ENCODE measurements at regions not wholly inside any gene's neighbourhood (a gene's known extent, or its start where the extent isn't known, plus 50 kb on each side); places are given as distances from the start of the nearest gene placed in this dataset.

DNA sequence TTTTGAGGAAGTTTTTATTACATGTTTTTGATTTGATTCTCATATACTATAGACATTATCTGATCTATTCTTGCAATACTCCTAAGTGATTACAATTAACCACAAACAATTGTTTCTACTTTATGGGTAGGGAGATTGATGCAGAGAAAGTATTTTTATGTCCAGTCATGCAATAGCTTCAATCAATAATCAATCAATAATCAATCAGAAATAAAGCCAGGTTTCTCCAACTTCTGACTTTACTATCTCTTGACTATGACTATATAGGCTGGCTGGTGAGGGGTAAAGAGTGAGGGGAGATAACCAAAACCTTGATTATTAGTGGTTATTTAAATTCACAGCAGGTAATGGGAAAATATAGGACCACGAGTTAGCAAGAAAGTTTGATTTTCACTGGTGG is 85.9 kb downstream of the HPGD start:
- H3K4me1 ChIP-seq (ENCODE audit: insufficient read depth, low read length, poor library complexity, severe bottlenecking), result peaks cover 3% of the 10 kb centered on the region
- no peaks in the 10 kb centered on the region for H3F3A ChIP-seq (ENCODE audit: low read depth)
- H3K79me2 ChIP-seq (ENCODE audit: insufficient read depth, low read length), result no peaks in the 10 kb centered on the region
- no peaks in the 10 kb centered on the region for H3K9me2 ChIP-seq (replicated peaks; ENCODE audit: low read depth, low read length)
- H3K27me3 ChIP-seq (ENCODE audit: insufficient read depth, low read length, poor library complexity, severe bottlenecking), result no peaks in the 10 kb centered on the region
- H3K36me3 ChIP-seq (ENCODE audit: insufficient read depth, low read length), result no peaks in the 10 kb centered on the region
- H3K9me3 ChIP-seq (ENCODE audit: insufficient read depth, low read depth, low read length), result peaks cover 3% of the 10 kb centered on the region; the same call in 1 of the 2 replicates
- H3K4me3 ChIP-seq (ENCODE audit: low read length, poor library complexity, severe bottlenecking), result no peak overlapping the region
- H3K9ac ChIP-seq (ENCODE audit: low read depth, low read length, poor library complexity, severe bottlenecking), result no peak overlapping the region
- H2AFZ ChIP-seq (ENCODE audit: low read length), result no peak overlapping the region
- TF ChIP-seq CTCF (conservative IDR thresholded peaks at IDR 0.05; ENCODE audit: low read length) (no peak), EZH2phosphoT487 (IDR thresholded peaks at IDR 0.05; ENCODE audit: borderline replicate concordance) (no peak)
- H4K20me1 ChIP-seq (ENCODE audit: insufficient read depth, low read length, poor library complexity, severe bottlenecking), result no peaks in the 10 kb centered on the region
- no peak overlapping the region for H3K4me2 ChIP-seq (ENCODE audit: low read depth, low read length, poor library complexity, severe bottlenecking)

DNA sequence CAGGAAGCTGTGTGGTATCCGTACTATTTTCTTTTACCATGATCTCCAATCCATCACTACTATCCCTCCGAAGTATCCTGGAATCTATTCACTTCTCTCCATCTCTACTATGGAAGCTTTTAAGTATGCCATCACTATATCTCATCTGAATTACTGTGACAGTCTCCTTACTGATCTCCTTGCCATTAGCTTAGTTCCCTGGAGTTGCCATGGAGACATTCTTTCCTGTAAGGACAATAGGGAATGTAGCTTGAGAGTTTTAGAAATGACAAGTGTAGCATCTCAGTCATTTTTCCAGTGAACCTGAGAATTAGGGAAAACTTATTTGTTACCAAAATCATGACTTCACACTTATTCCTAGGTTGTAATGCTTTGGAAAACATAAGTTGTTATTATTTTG is 86.3 kb downstream of the HPGD start:
- H3K4me2 ChIP-seq (ENCODE audit: low read depth, low read length, poor library complexity, severe bottlenecking), result no peak overlapping the region
- no peak overlapping the region for H3K9ac ChIP-seq (ENCODE audit: low read depth, low read length, poor library complexity, severe bottlenecking)
- H4K20me1 ChIP-seq (ENCODE audit: insufficient read depth, low read length, poor library complexity, severe bottlenecking), result no peaks in the 10 kb centered on the region
- TF ChIP-seq CTCF (conservative IDR thresholded peaks at IDR 0.05; ENCODE audit: low read length) (no peak), EZH2phosphoT487 (IDR thresholded peaks at IDR 0.05; ENCODE audit: borderline replicate concordance) (no peak)
- peaks cover 3% of the 10 kb centered on the region for H3K4me1 ChIP-seq (ENCODE audit: insufficient read depth, low read length, poor library complexity, severe bottlenecking)
- peaks cover 3% of the 10 kb centered on the region; the same call in 1 of the 2 replicates for H3K9me3 ChIP-seq (ENCODE audit: insufficient read depth, low read depth, low read length)
- H3F3A ChIP-seq (ENCODE audit: low read depth), result no peaks in the 10 kb centered on the region
- H3K36me3 ChIP-seq (ENCODE audit: insufficient read depth, low read length), result no peaks in the 10 kb centered on the region
- no peaks in the 10 kb centered on the region for H3K9me2 ChIP-seq (replicated peaks; ENCODE audit: low read depth, low read length)
- no peak overlapping the region for H2AFZ ChIP-seq (ENCODE audit: low read length)
- no peak overlapping the region for H3K4me3 ChIP-seq (ENCODE audit: low read length, poor library complexity, severe bottlenecking)
- no peaks in the 10 kb centered on the region for H3K27me3 ChIP-seq (ENCODE audit: insufficient read depth, low read length, poor library complexity, severe bottlenecking)
- H3K79me2 ChIP-seq (ENCODE audit: insufficient read depth, low read length), result no peaks in the 10 kb centered on the region

DNA sequence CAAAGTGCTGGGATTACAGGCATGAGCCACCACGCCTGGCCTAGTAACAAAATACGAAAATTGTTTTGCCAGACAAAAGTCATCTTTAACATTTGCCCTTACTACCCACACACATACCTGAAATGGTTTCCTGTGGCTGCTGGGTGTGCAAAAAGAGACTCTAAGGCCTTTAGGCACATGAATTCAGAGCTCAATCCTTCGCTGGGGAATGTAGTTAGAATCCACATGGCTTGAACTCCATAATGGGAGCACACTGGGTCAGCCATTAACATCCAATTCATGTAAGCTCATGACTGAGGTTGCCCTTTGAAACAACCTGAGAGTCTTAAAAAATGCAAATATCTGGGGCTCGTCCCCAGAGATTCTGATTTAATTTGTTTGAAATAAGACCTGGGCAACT is 87.8 kb downstream of the HPGD start:
- no peaks in the 10 kb centered on the region for H3K36me3 ChIP-seq (ENCODE audit: insufficient read depth, low read length)
- no peaks in the 10 kb centered on the region for H4K20me1 ChIP-seq (ENCODE audit: insufficient read depth, low read length, poor library complexity, severe bottlenecking)
- no peak overlapping the region for H3K4me3 ChIP-seq (ENCODE audit: low read length, poor library complexity, severe bottlenecking)
- peaks cover 4% of the 10 kb centered on the region for H3K4me1 ChIP-seq (ENCODE audit: insufficient read depth, low read length, poor library complexity, severe bottlenecking)
- no peak for TF ChIP-seq CTCF (conservative IDR thresholded peaks at IDR 0.05; ENCODE audit: low read length)
- TF ChIP-seq EZH2phosphoT487 (IDR thresholded peaks at IDR 0.05; ENCODE audit: borderline replicate concordance), result no peak
- peaks cover 3% of the 10 kb centered on the region; the same call in 1 of the 2 replicates for H3K9me3 ChIP-seq (ENCODE audit: insufficient read depth, low read depth, low read length)
- H3K9ac ChIP-seq (ENCODE audit: low read depth, low read length, poor library complexity, severe bottlenecking), result no peak overlapping the region
- no peak overlapping the region for H3K4me2 ChIP-seq (ENCODE audit: low read depth, low read length, poor library complexity, severe bottlenecking)
- H3K9me2 ChIP-seq (replicated peaks; ENCODE audit: low read depth, low read length), result no peaks in the 10 kb centered on the region
- no peaks in the 10 kb centered on the region for H3F3A ChIP-seq (ENCODE audit: low read depth)
- no peaks in the 10 kb centered on the region for H3K79me2 ChIP-seq (ENCODE audit: insufficient read depth, low read length)
- H3K27me3 ChIP-seq (ENCODE audit: insufficient read depth, low read length, poor library complexity, severe bottlenecking), result no peaks in the 10 kb centered on the region
- H2AFZ ChIP-seq (ENCODE audit: low read length), result no peak overlapping the region
